Keratinocyte (primary cell): ENCODE measurements at regions not wholly inside any gene's neighbourhood (a gene's known extent, or its start where the extent isn't known, plus 50 kb on each side); places are given as distances from the start of the nearest gene placed in this dataset.

Experiments
- CTCF ChIP-seq, 3 experiments: IDR thresholded peaks in 1 of 3; conservative IDR thresholded peaks in 1 of 3; optimal IDR thresholded peaks in 1 of 3; 2 replicates in 2 of 3; 3 replicates in 1 of 3; pipeline versions ENCODE3 to v1.5.1; 2011; ENCODE audit warnings: low read length in 3 of 3, mild to moderate bottlenecking in 3 of 3, moderate library complexity in 2 of 3, control low read depth in 1 of 3, inconsistent platforms in 1 of 3; ENCODE audit not compliant: insufficient read depth in 2 of 3; ENCODE audit errors: extremely low read depth in 1 of 3
- EZH2 ChIP-seq: IDR thresholded peaks from one replicate; pipeline ENCODE4 v1.6.1; 2012; ENCODE audit warnings: inconsistent platforms, mild to moderate bottlenecking, low read length, moderate library complexity

GRCh38 chr13:89502286-89502685 is 1831.1 kb downstream of the SLITRK5 start:
- TF ChIP-seq CTCF (optimal IDR thresholded peaks at IDR 0.05 in 1 of 3, IDR thresholded peaks at IDR 0.05 in 1 of 3, conservative IDR thresholded peaks at IDR 0.05 in 1 of 3; ENCODE audit: extremely low read depth in 1 of 3, insufficient read depth in 2 of 3, low read length in 3 of 3) (no peak), EZH2 (no peak)
